ENCODE measurements at regions not wholly inside any gene's neighbourhood (a gene's known extent, or its start where the extent isn't known, plus 50 kb on each side); places are given as distances from the start of the nearest gene placed in this dataset.
"Not testable (repeated sequence)": the region's sequence is repeated elsewhere in the genome, so short reads cannot be mapped to it uniquely, and the experiment has no call there.

- not testable (repeated sequence) for DNase-seq
Observed at GRCh38 chr21:35794527-35794926, 265.8 kb downstream of the SETD4 start.

GRCh38 chr21:35792569-35793305 is 267.6 kb downstream of the SETD4 start:
- DNase-seq, result no peak

- DNase-seq, result no peak
Observed at GRCh38 chr21:35791541-35792325, 268.6 kb downstream of the SETD4 start.

- no peak for DNase-seq
Observed at GRCh38 chr21:35783721-35784120, 276.6 kb downstream of the SETD4 start.

GRCh38 chr21:35782667-35783066 is 277.7 kb downstream of the SETD4 start:
- DNase-seq, result no peak

- no peak for DNase-seq
Observed at GRCh38 chr21:35780983-35781382, 279.3 kb downstream of the SETD4 start.

GRCh38 chr21:35779690-35780570 is 280.4 kb downstream of the SETD4 start:
- DNase-seq, result no peak

- no peak for DNase-seq
Observed at GRCh38 chr21:35779167-35779566, 281.2 kb downstream of the SETD4 start.

- DNase-seq, result no peak
Observed at GRCh38 chr21:35777081-35777480, 283.2 kb downstream of the SETD4 start.

GRCh38 chr21:35775778-35776544 is 284.4 kb downstream of the SETD4 start:
- DNase-seq, result no peak

- no peak for DNase-seq
Observed at GRCh38 chr21:35770101-35770945, 290.0 kb downstream of the SETD4 start.

- DNase-seq, result no peak
Observed at GRCh38 chr21:35768187-35768586, 292.1 kb downstream of the SETD4 start.

GRCh38 chr21:35764586-35764985 is 295.7 kb downstream of the SETD4 start:
- DNase-seq, result no peak

GRCh38 chr21:35764077-35764476 is 296.2 kb downstream of the SETD4 start:
- DNase-seq, result no peak

GRCh38 chr21:35754583-35754982 is 305.7 kb downstream of the SETD4 start:
- DNase-seq, result no peak

GRCh38 chr21:35753308-35753707 is 307.0 kb downstream of the SETD4 start:
- DNase-seq, result no peak

- no peak for DNase-seq
Observed at GRCh38 chr21:35751171-35751570, 309.2 kb downstream of the SETD4 start.

- DNase-seq, result no peak
Observed at GRCh38 chr21:35749904-35750303, 310.4 kb downstream of the SETD4 start.

GRCh38 chr21:35748678-35749314 is 311.5 kb downstream of the SETD4 start:
- DNase-seq, result no peak

- DNase-seq, result no peak
Observed at GRCh38 chr21:35743571-35743970, 316.8 kb downstream of the SETD4 start.

- DNase-seq, result no peak
Observed at GRCh38 chr21:35738347-35738961, 321.9 kb downstream of the SETD4 start.
